ENCODE measurements at regions not wholly inside any gene's neighbourhood (a gene's known extent, or its start where the extent isn't known, plus 50 kb on each side); places are given as distances from the start of the nearest gene placed in this dataset.
"Not testable (repeated sequence)": the region's sequence is repeated elsewhere in the genome, so short reads cannot be mapped to it uniquely, and the experiment has no call there.

DNA sequence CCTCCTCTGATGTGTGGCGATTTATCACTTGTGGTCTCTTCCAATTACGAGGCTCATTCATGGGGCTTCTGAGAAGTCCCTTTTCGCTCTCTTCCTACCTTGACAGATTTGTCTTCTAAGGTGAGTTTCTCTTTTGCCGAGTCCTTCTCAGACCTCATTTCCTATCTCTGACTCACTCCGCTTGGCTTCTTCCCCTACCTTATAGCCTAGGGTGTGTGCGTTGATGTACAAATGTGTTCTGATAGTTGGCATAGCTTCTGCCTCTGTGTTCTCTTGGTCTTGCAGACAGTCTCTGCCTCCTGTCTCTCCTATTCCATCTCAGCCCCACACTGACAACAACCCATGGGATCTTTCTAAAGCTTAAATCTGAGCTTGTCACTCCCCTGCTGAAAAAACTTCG is 56.9 kb upstream of the SHB start:
- ATAC-seq, result no peak
- Histone ChIP-seq H3K27me3 (peaks cover 0 to 7% of the 10 kb centered on the region in 2 donors), H3K27ac (no peak overlapping the region), H3K36me3 (no peaks in the 10 kb centered on the region), H3K4me3 (no peak overlapping the region), H3K9me3 (no peaks in the 10 kb centered on the region), H3K4me1 (no peaks in the 10 kb centered on the region)
- DNase-seq, result no peak
- intact Hi-C loops (cut with DNase I), result no loop called here
- TF ChIP-seq CTCF (IDR thresholded peaks at IDR 0.05), result no peak

- H3K27me3 ChIP-seq; H3K4me1 ChIP-seq; H3K9me3 ChIP-seq; H3K27ac ChIP-seq; H3K4me3 ChIP-seq; DNase-seq; ATAC-seq; intact Hi-C loops (cut with DNase I); H3K36me3 ChIP-seq: not testable (repeated sequence)
Observed at GRCh38 chr9:38123359-38123758, 54.3 kb upstream of the SHB start.

DNA sequence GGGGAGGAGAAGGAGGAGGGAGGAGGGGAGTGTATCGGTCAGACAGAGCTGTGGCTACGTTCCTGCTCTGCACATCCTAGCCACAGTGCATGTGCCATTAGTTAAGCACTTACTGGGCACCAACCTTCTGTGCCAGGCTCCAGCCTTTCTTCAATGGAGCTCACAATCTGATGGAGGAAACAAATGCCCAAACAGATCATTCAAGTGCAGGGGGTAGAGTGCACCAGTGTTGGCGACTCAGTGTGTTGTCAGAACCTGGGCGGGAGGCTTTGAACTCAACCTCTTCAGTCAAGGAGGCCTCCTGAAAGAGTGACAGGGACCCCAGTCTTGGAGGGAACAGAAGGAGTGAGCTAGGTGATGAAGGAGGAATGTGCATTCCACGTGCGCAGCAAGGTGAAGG is 51.9 kb upstream of the SHB start:
- H3K27ac ChIP-seq, result no peak overlapping the region
- no peaks in the 10 kb centered on the region for H3K9me3 ChIP-seq
- DNase-seq, result no peak
- no peak overlapping the region for H3K4me3 ChIP-seq
- no peaks in the 10 kb centered on the region for H3K4me1 ChIP-seq
- intact Hi-C loops (cut with DNase I), result no loop called here
- H3K27me3 ChIP-seq, result no peaks in the 10 kb centered on the region
- TF ChIP-seq CTCF (IDR thresholded peaks at IDR 0.05), result no peak
- no peaks in the 10 kb centered on the region for H3K36me3 ChIP-seq
- no peak for ATAC-seq

GRCh38 chr9:38119560-38120236 is 50.7 kb upstream of the SHB start:
- peaks cover 0 to 6% of the 10 kb centered on the region in 2 donors for H3K27me3 ChIP-seq
- H3K27ac ChIP-seq, result no peak overlapping the region
- DNase-seq (no peak), ATAC-seq (no peak)
- no peak overlapping the region for H3K4me3 ChIP-seq
- no peaks in the 10 kb centered on the region for H3K36me3 ChIP-seq
- H3K4me1 ChIP-seq, result no peaks in the 10 kb centered on the region
- TF ChIP-seq CTCF (IDR thresholded peaks at IDR 0.05), result no peak
- intact Hi-C loops (cut with DNase I), result no loop called here
- H3K9me3 ChIP-seq, result no peaks in the 10 kb centered on the region

DNA sequence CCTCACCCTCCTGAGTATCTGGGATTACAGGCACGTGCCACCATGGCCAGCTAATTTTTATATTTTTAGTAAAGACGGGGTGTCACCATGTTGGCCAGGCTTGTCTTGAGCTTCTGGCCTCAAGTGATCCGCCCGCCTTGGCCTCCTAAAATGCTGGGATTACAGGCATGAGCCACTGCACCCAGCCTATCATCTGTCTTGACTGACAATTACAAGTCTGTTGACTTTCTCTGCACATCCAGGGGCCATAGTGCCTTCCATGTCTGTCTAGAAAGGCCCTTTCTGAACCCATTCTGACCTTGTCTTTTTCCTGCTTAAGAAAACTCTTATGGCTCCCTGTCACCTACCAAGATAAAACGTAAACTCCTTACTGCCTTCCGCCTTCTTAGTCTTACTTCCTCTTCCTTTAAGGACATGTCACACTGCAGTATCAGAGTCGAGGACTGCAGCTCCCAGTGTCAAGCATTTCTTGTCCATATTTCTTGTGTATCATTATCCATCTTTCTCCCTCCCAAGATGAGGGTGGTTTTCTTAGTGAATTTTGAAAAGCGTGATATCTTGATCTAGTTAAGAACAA is 49.9 kb upstream of the SHB start:
- H3K27me3 ChIP-seq, result peaks cover 0 to 6% of the 10 kb centered on the region in 2 donors
- intact Hi-C loops (cut with DNase I), result no loop called here
- no peak overlapping the region for H3K4me3 ChIP-seq
- no peaks in the 10 kb centered on the region for H3K4me1 ChIP-seq
- DNase-seq (no peak), ATAC-seq (no peak)
- H3K36me3 ChIP-seq, result no peaks in the 10 kb centered on the region
- no peak overlapping the region for H3K27ac ChIP-seq
- H3K9me3 ChIP-seq, result no peaks in the 10 kb centered on the region
- no peak for TF ChIP-seq CTCF (IDR thresholded peaks at IDR 0.05)

All from left lung (tissue), 4 donors.